K562 (cell line): ENCODE measurements at regions not wholly inside any gene's neighbourhood (a gene's known extent, or its start where the extent isn't known, plus 50 kb on each side); places are given as distances from the start of the nearest gene placed in this dataset.

Experiments used
- CTCF ChIP-seq, 3 experiments: IDR thresholded peaks in 2 of 3; conservative IDR thresholded peaks in 1 of 3; 2 replicates each; pipeline ENCODE4 v1.5.1; 2011 to 2012; ENCODE audit warnings: low read length in 3 of 3, mild to moderate bottlenecking in 3 of 3, control low read depth in 2 of 3, improper control_type of control experiment in 1 of 3, inconsistent platforms in 1 of 3, low read depth in 1 of 3, mixed read lengths in 1 of 3, moderate library complexity in 1 of 3; ENCODE audit not compliant: insufficient read depth in 2 of 3
- EP300 ChIP-seq: IDR thresholded peaks from 2 replicates; pipeline ENCODE4 v1.6.1; 2012; ENCODE audit warnings: low read length, improper control_type of control experiment
- FOXJ3 ChIP-seq: sonication (generic); formaldehyde crosslinking; IDR thresholded peaks from 2 replicates; pipeline ENCODE4 v1.4.0; 2020; ENCODE audit warnings: mild to moderate bottlenecking, missing genetic modification reagents
- KLF6 ChIP-seq: fragments of 250-450 bp; sonication (Bioruptor Pico); IDR thresholded peaks from 2 replicates; pipeline ENCODE4 v1.4.0; 2020; ENCODE audit warnings: mild to moderate bottlenecking, moderate library complexity, borderline replicate concordance
- MEIS2 ChIP-seq: fragments of 450-650 bp; IDR thresholded peaks from 2 replicates; pipeline ENCODE4 v1.6.1; 2014; ENCODE audit warnings: mild to moderate bottlenecking; ENCODE audit not compliant: partially characterized antibody
- POLR2AphosphoS5 ChIP-seq: IDR thresholded peaks from 2 replicates; pipeline ENCODE4 v1.6.1; 2011; ENCODE audit warnings: mild to moderate bottlenecking, low read depth, low read length, moderate library complexity; ENCODE audit not compliant: control insufficient read depth, insufficient read depth
- PRMT5 ChIP-seq: sonication (generic); formaldehyde crosslinking; IDR thresholded peaks from 2 replicates; pipeline ENCODE4 v1.5.0; 2020; ENCODE audit warnings: missing genetic modification reagents
- TCF7L2 ChIP-seq: fragments of 150-350 bp; IDR thresholded peaks from 2 replicates; pipeline ENCODE4 v1.6.1; 2016; ENCODE audit warnings: low read depth, mild to moderate bottlenecking, low read length, moderate library complexity
- TF ChIP-seq, protein P1 (sequence below), 2 experiments: fragments of 450-650 bp; formaldehyde crosslinking in 1 of 2; IDR thresholded peaks; 2 replicates each; pipeline versions ENCODE4 v1.4.0 to v1.6.1; 2014 to 2020; ENCODE audit warnings: mild to moderate bottlenecking in 2 of 2, borderline replicate concordance in 1 of 2, low read depth in 1 of 2

DNA sequence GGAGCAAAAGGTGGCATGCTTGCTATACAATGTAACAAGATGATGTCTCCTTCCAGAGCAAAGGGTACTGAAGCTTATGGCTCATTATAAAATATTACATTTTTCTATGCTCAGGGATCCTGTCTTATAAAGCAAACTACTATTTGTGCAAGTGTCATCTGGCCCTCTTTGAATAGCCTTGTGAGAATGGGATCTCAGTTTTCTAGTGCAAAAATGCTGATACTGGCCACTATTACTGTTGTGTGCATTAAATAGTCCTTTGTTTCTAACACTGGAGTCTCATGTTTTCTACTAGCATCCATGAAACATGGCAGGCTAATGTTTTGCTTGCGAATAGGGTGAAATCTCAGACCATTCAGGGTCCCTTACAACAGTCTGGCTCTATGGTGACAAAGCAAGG, 823.0 kb downstream of the REEP3 start:
- TF ChIP-seq PRMT5 (CRISPR knock-in tag) = no peak
- TF ChIP-seq CTCF (IDR thresholded peaks at IDR 0.05 in 2 of 3, conservative IDR thresholded peaks at IDR 0.05 in 1 of 3; ENCODE audit: insufficient read depth in 2 of 3, low read depth in 1 of 3, low read length in 3 of 3) = no peak
- TF ChIP-seq, protein P1, sequence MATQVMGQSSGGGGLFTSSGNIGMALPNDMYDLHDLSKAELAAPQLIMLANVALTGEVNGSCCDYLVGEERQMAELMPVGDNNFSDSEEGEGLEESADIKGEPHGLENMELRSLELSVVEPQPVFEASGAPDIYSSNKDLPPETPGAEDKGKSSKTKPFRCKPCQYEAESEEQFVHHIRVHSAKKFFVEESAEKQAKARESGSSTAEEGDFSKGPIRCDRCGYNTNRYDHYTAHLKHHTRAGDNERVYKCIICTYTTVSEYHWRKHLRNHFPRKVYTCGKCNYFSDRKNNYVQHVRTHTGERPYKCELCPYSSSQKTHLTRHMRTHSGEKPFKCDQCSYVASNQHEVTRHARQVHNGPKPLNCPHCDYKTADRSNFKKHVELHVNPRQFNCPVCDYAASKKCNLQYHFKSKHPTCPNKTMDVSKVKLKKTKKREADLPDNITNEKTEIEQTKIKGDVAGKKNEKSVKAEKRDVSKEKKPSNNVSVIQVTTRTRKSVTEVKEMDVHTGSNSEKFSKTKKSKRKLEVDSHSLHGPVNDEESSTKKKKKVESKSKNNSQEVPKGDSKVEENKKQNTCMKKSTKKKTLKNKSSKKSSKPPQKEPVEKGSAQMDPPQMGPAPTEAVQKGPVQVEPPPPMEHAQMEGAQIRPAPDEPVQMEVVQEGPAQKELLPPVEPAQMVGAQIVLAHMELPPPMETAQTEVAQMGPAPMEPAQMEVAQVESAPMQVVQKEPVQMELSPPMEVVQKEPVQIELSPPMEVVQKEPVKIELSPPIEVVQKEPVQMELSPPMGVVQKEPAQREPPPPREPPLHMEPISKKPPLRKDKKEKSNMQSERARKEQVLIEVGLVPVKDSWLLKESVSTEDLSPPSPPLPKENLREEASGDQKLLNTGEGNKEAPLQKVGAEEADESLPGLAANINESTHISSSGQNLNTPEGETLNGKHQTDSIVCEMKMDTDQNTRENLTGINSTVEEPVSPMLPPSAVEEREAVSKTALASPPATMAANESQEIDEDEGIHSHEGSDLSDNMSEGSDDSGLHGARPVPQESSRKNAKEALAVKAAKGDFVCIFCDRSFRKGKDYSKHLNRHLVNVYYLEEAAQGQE (IDR thresholded peaks at IDR 0.05; ENCODE audit: borderline replicate concordance) = no peak
- TF ChIP-seq, protein P1 (CRISPR knock-in tag; IDR thresholded peaks at IDR 0.05; ENCODE audit: low read depth) = no peak
- no peak for TF ChIP-seq POLR2AphosphoS5
- TF ChIP-seq KLF6 (CRISPR knock-in tag) = no peak
- TF ChIP-seq FOXJ3 = no peak
- TF ChIP-seq EP300 = no peak
- no peak for TF ChIP-seq TCF7L2
- TF ChIP-seq MEIS2 = no peak
